ENCODE measurements at regions not wholly inside any gene's neighbourhood (a gene's known extent, or its start where the extent isn't known, plus 50 kb on each side); places are given as distances from the start of the nearest gene placed in this dataset.

DNA sequence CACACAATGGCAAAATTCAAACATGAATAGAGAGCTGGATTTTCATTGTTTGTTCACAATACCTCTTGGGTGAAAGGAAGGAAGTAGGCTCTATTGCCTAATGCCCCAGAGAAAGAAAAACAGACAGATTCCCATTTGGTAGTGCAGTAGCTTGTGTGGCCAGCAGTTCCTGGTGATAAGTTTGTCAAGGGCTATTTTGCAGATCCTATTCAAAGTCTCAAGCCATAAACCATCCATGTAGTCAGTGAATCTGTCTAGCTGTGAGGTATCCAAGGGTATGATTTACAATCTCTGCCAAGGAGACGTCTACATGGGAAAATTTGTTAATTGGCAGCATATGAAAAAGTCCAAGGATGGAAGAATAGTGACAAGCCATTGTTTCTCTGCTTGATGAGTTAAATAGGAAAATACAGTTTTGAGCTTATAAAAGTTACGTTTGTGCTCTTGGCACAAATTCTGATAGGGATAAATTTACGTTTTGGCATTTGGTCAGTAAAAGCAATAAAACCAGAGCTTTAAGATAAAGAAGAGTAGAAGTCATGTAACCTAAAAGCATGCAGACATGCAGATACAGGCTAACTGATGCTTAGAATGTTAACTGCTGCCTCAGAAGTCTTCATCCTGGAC is 269.1 kb downstream of the GATA3 start:
- WGBS (ENCODE audit: low lambda C conversion rate, missing lambda C conversion rate) = 37% methylated on average over 3 of the region's 3 CpGs
- H3K4me2 ChIP-seq = peak overlapping the region; percentile 17

DNA sequence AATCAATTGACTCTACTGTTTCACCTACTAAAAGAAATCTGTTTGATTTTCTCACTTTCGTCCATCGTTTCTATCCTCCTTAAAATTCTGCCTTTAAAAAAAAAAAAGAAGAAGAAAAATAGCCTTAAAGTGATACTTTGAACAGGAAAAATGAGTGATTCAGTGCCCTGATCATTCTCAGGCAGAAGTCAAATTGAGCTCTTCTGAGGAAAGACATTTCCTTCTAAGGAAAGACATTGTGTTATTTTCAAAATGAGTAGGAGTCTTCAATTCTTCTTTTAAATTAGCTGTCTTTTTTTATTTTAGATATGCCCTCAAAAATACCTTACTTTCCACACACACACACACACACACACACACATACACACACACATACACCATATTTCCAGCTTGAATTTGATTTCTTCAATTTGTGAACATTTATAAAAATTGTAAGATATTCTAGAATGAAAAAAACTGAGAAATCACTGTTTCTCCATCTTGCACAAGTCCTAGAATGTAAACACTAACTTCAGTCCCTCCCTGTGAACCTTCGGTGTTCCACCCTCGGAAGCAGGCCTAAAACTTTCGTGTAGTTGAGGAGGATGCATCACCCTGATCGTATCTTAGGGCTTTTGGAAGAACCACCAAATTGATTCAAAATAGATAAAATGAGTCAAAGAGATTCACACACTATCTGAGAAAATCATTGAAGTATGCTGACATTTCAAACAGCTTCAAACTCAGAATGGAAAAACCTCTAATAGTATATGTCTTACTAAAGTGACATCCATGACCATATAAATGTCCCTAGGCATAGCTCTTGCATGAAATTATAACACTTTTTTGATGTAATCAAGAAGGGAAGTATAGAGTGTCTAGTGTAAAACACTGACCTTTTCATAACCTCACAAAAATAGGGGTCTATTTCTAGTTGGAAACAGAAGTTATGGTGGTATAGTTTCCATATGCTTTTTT is 270.8 kb downstream of the GATA3 start:
- Histone ChIP-seq H3K9me2 (replicated peaks; ENCODE audit: insufficient read depth) (no peaks in the 10 kb centered on the region), H3K27me3 (peaks cover 11% of the 10 kb centered on the region), H3K79me2 (no peaks in the 10 kb centered on the region), H3K4me3 (no peak overlapping the region), H3K36me3 (replicated peaks; ENCODE audit: insufficient read depth, low read depth) (no peaks in the 10 kb centered on the region), H3K4me2 (no peak overlapping the region), H3K9me3 (ENCODE audit: low read depth) (no peaks in the 10 kb centered on the region), H3K27ac (no peak overlapping the region), H3K4me1 (ENCODE audit: insufficient read depth) (no peaks in the 10 kb centered on the region), H4K20me1 (ENCODE audit: insufficient read depth, poor library complexity, severe bottlenecking) (no peaks in the 10 kb centered on the region), H2AFZ (no peak overlapping the region)
- no peak for DNase-seq (ENCODE audit: low spot score)
- TF ChIP-seq, protein P1, sequence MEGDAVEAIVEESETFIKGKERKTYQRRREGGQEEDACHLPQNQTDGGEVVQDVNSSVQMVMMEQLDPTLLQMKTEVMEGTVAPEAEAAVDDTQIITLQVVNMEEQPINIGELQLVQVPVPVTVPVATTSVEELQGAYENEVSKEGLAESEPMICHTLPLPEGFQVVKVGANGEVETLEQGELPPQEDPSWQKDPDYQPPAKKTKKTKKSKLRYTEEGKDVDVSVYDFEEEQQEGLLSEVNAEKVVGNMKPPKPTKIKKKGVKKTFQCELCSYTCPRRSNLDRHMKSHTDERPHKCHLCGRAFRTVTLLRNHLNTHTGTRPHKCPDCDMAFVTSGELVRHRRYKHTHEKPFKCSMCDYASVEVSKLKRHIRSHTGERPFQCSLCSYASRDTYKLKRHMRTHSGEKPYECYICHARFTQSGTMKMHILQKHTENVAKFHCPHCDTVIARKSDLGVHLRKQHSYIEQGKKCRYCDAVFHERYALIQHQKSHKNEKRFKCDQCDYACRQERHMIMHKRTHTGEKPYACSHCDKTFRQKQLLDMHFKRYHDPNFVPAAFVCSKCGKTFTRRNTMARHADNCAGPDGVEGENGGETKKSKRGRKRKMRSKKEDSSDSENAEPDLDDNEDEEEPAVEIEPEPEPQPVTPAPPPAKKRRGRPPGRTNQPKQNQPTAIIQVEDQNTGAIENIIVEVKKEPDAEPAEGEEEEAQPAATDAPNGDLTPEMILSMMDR (IDR thresholded peaks at IDR 0.05; ENCODE audit: poor library complexity) = no peak
- TF ChIP-seq EZH2phosphoT487 (IDR thresholded peaks at IDR 0.05; ENCODE audit: low read depth, severe bottlenecking, unreplicated experiment) (no peak), EZH2 (IDR thresholded peaks at IDR 0.05; ENCODE audit: borderline replicate concordance) (no peak)
- 79% methylated on average over 6 of the region's 6 CpGs for WGBS (ENCODE audit: low lambda C conversion rate, missing lambda C conversion rate)

More for the DNA sequence above, 269.1 kb downstream of the GATA3 start:
- no peaks in the 10 kb centered on the region for H3K4me1 ChIP-seq (ENCODE audit: insufficient read depth)
- TF ChIP-seq EZH2phosphoT487 (IDR thresholded peaks at IDR 0.05; ENCODE audit: low read depth, severe bottlenecking, unreplicated experiment) = no peak
- no peak for TF ChIP-seq EZH2 (IDR thresholded peaks at IDR 0.05; ENCODE audit: borderline replicate concordance)
- TF ChIP-seq, protein P1 (IDR thresholded peaks at IDR 0.05; ENCODE audit: poor library complexity) = no peak
- H2AFZ ChIP-seq = no peak overlapping the region
- no peaks in the 10 kb centered on the region for H3K9me2 ChIP-seq (replicated peaks; ENCODE audit: insufficient read depth)
- H3K79me2 ChIP-seq = no peaks in the 10 kb centered on the region
- no peak overlapping the region for H3K4me3 ChIP-seq
- no peaks in the 10 kb centered on the region for H3K9me3 ChIP-seq (ENCODE audit: low read depth)
- peak overlapping the region; percentile 32 for H3K27ac ChIP-seq
- no peak for DNase-seq (ENCODE audit: low spot score)
- peaks cover 6% of the 10 kb centered on the region for H3K27me3 ChIP-seq
- no peaks in the 10 kb centered on the region for H4K20me1 ChIP-seq (ENCODE audit: insufficient read depth, poor library complexity, severe bottlenecking)
- H3K36me3 ChIP-seq (replicated peaks; ENCODE audit: insufficient read depth, low read depth) = no peaks in the 10 kb centered on the region

DNA sequence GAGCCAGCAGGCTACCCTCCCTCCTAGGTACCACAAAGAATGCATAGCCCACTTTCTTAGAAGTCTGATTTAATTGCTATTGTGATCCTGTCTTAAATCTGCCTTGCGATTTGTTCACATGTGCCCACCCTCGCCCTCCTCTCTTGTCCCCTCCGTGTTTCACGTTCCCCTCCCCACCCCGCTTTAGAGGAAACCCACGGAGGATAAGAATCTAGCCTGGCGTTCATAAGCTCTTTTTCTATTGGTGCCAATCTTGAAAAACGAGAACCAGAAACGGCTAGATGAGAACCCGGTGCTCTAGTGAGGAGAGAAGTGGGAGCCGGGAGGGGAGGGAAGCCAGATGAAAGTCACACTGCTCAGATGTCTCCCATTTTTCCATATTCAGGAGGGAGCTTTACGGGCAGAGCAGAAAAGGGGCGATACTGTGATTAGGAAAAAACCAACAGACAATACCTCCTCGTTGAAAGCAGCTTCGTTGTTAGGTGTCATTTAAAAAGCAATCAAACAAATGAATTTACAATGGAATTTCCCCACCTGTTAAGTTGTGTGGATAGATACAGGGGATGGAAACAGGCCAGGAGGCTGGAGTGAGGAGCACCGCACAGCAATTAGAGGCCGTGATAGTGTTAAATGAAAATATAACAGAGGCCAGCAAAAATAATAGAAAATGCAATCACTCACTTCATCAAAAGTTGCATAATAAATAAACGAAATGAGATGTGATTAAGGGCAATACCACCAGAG is 272.1 kb downstream of the GATA3 start:
- TF ChIP-seq, protein P1 (IDR thresholded peaks at IDR 0.05; ENCODE audit: poor library complexity) = no peak
- TF ChIP-seq EZH2phosphoT487 (IDR thresholded peaks at IDR 0.05; ENCODE audit: low read depth, severe bottlenecking, unreplicated experiment) (no peak), EZH2 (IDR thresholded peaks at IDR 0.05; ENCODE audit: borderline replicate concordance) (no peak)
- Histone ChIP-seq H3K4me2 (no peak overlapping the region), H3K4me3 (no peak overlapping the region), H4K20me1 (ENCODE audit: insufficient read depth, poor library complexity, severe bottlenecking) (no peaks in the 10 kb centered on the region), H3K79me2 (no peaks in the 10 kb centered on the region), H2AFZ (no peak overlapping the region), H3K9me2 (replicated peaks; ENCODE audit: insufficient read depth) (no peaks in the 10 kb centered on the region), H3K9me3 (ENCODE audit: low read depth) (no peaks in the 10 kb centered on the region), H3K27ac (no peak overlapping the region), H3K36me3 (replicated peaks; ENCODE audit: insufficient read depth, low read depth) (no peaks in the 10 kb centered on the region), H3K4me1 (ENCODE audit: insufficient read depth) (no peaks in the 10 kb centered on the region), H3K27me3 (peaks cover 16% of the 10 kb centered on the region)
- 64% methylated on average over 18 of the region's 18 CpGs for WGBS (ENCODE audit: low lambda C conversion rate, missing lambda C conversion rate)
- no peak for DNase-seq (ENCODE audit: low spot score)
